GM12891 (cell line): ENCODE measurements at regions not wholly inside any gene's neighbourhood (a gene's known extent, or its start where the extent isn't known, plus 50 kb on each side); places are given as distances from the start of the nearest gene placed in this dataset.

Experiments used
- POLR2AphosphoS5 ChIP-seq: IDR thresholded peaks from 2 replicates; pipeline ENCODE4 v1.6.1; 2011; ENCODE audit warnings: low read depth, low read length, control low read depth
- SPI1 ChIP-seq: IDR thresholded peaks from 2 replicates; pipeline ENCODE4 v1.6.1; 2011; ENCODE audit warnings: low read depth, low read length, control low read depth

DNA sequence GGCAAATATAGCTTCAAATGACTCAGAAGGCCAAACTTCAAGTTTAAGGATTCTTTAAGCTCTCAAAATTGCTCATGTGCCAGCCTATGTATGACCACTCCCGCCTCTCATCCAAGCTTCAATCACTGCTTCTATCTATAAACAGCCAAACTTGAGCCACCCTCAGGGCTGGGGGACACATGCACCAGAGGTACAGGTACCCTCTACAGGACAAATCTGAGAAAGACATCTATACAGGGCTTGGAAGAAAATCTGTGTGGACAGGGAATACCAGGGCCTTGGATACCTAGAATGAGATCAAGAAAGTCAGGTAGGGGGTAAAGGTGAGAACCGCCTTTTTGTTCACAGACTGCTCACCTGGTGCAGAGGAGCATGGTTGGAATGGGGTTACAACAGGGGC lies 217.9 kb downstream of the ATPSCKMT start:
- no peak for TF ChIP-seq POLR2AphosphoS5
- TF ChIP-seq SPI1, result no peak
